NCI-H526 (cell line): ENCODE measurements at regions not wholly inside any gene's neighbourhood (a gene's known extent, or its start where the extent isn't known, plus 50 kb on each side); places are given as distances from the start of the nearest gene placed in this dataset.

Experiments used
- DNase-seq, 2 experiments: peaks; one replicate each; lab custom pipeline; 2025; lab: John Stamatoyannopoulos, UW

DNA sequence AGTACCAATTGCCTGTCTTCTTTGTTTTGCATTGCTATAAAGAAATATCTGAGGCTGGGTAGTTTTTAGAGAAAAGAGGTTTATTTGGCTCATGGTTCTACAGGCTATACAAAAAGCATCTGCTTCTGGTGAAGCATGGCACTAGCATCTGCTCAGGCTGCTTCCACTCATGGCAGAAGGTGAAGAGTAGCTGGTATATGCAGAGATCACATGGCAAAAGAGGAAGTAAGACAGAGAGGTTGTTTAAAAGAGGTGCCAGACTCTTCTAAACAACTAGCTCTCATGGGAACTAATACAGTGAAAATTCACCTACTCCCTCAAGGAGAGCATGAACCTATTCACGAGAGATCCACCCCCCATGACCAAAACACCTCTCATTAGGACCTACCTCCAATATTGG lies 56.7 kb upstream of the GUCA2B start:
- no peak for DNase-seq

DNA sequence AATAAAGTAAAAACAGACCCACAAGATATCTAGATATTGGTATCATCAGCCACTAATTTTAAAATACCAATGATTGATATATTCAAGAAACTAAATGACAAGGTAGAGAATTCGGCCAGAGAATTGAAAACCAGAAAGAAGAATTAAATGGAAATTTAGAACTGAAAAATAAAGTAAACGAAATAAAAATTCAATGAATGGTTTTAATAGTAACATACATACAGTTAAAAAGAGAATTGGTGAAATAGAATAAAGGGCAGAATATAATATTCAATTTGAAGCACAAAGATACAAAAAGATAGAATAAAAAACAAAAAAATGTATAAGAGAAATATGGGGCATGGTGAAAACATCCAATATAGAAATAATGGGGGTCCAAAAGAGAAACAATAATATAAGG lies 64.0 kb upstream of the GUCA2B start:
- no peak for DNase-seq

DNA sequence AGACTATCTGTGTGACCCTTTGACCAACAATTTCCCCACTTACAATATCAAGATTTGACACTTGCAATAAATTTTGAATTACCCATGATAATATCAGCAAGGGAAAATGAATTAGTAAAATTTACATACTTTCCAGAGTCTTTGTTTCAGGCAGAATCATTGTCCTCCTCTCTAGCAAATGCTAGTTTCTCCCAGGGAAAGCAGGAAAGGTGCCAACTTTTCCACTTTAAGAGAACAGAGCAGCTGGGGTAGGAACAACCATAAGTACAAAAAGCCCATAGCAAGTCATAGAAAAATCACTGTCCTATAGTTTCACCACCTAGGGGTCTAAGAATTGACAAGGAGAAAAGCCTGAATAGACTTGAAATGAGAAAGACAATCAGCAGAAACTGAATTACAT lies 67.1 kb upstream of the GUCA2B start:
- DNase-seq = no peak

DNA sequence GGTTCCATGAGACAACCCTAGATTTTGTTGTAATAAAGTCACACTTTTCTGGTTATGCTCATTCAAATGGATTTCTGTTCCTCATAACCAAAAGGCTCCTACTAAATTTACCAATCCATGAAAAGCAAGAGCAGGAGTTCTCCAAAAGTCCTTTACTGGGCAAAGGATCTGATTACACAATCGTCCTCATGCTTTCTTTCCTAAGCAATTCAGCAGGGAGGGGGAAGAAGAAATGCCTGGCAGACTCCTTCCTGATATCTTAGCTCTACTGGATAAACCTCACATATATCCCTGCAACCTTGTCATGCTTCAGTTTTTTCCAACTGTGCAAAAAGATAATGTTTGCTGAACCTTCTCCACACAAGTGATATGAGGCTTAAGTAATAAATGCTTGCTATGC lies 67.6 kb upstream of the GUCA2B start:
- no peak for DNase-seq

DNA sequence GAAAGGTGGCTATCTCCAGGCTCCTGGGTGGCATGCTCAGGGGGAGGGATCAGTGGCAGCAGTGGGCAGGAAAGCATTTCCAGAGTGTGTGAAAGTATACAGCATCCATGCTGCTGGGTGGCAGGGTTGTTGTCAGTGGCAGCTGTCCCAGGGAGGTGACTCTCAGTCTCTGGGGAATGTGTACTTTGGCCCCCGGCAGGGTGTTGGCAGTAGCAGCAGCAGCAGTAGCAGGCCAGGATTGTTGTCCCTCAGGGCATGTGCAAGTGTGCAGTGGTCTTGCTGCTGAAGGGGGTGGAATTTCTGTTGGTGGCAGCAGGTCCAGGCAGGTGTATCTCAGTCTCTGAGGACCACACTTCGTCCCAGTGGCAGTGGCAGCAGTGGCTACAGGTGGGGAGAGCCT lies 71.7 kb upstream of the GUCA2B start:
- DNase-seq = no peak

DNA sequence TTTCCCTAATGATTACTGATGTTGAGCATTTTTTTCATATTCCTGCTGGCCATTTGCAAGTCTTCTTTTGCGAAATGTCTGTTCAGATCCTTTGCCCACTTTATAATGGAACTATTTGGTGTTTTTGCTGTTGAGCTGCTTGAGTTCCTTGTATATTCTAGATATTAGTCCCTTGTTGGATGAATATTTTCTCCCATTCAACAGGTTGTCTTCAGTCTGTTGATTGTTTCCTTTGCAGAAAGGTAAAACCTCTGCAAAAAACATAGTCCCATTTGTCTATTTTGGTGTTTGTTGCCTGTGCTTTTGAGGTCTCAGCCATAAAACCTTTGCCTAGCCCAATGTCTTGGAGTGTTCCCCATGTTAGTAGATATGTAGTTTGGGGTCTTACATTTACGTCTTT lies 78.0 kb upstream of the GUCA2B start:
- peak in 1 of 2 experiments; percentile 37 for DNase-seq

DNA sequence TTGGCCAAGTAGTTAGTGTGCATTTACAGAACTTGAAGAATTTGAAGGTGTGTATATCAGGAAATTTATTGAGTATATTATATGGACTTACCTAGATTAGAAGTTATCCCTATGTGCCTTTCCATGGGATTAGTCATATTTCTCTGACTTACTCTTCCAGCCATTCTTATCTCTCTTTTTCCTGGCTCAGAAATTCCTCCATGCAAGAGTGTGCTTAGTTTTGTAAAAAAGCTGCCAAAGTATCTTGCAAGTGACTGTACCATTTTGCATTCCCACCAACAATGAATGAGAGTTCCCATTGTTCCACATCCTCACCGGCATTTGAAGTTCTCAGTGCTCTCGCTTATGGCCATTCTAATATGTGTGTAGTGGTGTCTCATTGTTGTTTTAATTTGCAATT lies 82.2 kb upstream of the GUCA2B start:
- no peak for DNase-seq

DNA sequence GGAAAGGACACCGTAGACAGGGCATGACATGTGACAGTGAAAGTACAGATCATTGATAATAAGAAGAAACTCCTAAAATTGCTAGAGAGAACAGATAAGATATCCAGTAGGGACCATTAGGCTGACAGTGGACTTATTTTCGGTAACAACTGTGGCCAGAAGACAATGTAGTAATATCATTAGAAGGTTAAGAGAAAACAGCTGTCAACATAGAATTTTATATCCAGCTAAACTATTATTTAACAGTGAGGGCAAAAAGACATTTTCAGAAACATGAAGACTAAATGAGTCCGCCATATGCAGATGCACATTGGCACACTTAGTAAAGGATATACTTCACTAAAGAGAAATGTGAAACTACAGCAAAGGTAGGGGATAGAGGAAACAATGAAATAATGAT lies 95.4 kb upstream of the GUCA2B start:
- no peak for DNase-seq

DNA sequence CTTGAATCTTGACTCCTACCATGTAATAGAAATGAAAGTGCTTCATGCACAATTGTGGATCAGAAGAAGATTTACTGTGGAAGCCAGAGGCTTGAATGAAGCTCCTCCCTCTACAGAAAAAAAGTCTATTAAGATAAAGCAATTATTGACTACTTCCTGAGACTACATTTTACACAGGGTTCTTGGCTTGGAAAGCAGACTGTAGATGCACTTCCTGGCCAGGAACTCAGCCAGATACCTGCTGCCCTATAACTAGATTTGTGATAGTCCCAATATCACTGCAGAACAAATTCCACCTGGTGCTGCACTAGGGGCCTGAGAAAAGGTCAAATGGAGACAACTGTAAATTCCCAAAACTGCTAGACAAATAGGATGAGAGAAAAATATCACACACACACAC lies 96.8 kb upstream of the GUCA2B start:
- DNase-seq = no peak

DNA sequence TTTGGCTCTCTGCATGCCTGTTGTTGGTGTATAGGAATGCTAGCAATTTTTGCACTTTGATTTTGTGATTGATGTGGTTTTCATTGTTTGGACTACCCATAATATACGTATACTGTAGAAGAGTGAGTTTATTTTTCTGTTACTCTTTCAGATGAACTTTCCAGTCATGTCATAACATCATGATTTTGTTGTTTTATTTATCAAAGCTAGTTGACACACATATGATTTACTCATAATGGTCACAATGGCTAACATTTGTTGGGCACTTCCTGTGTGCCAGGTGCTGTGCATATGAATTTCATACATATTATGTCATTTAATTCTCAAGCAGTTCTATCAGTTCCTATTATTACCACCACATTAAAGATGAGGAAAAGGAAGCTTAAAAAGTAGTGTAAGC lies 98.1 kb upstream of the GUCA2B start:
- no peak for DNase-seq

DNA sequence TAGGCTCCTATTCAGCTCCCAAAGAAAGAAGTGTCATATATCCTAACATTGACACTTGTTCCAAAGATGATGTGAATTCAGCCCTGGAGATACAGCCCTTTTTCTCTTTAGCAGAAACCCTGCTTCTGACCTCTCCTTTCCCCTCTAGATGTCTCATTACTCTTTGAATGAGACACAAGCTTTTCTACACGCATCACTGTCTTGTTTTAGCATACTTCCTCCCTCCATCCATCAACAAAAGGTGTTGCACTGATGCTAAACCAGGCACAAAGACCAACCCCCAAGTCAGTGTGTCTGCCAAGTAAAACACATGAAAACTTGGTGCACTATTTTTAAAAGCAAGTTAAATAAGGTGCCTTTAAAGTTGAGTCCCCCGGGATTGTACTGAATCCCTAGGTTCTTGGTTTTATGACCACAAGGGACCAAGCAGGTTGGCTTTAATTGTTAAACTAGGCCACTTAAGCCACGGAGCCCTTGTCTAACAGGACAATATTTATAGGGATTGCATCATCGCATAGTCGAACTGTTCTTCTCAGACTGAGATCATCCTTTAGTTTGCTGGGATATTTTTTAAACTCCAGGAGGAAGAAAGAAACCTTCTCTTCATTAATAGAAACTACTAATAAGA lies 101.0 kb upstream of the GUCA2B start:
- no peak for DNase-seq

DNA sequence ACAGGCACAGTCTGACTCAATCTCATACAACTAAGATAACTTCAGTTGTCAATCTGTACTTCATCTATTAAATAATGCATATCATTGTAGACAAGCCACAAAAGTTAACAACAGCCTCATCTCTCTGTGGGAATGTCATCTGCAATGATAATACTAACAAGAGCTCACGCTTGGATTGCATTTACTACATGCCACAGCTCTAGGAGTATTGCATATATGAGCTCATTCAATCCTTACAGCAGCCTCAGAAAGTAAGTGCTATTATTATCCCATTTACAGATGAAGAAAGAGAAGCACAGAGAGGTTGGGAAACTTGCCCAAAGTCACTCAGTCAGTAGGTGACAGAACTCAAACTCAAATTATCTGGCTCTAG lies 105.7 kb upstream of the GUCA2B start:
- no peak for DNase-seq

DNA sequence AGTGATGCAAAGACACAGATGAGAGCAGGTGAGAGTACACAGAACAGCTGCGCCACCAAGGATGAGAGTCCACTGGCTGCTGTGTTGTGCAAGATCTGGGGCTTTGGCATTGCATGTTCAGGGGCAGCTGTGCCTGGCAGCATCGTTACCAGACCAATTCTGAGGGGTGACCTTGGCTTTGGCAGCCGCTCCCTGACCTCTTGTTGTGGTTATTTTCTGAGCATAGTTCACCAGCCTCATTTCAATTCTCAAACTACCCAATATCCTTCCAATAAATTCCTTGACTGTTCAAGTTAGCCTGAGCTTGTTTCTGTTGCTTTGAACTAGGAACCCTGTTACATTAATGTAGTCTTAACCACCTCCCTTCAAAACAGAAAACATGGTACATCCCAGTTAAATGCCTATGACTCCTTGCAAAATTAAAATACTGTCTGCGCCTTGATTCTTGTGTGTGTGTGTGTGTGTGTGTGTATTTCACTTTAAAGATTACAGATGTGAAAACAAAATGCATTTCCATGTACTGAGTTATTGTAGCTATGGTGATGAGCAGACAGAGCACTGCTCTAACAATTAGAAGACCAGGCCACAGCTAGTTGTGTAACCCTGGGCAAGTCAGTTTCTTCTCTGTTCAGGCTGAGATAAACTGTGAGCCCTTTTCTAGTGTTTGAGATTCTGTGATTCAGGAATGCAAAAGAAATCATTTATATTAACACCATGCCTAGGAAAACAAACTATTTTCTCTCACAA lies 106.3 kb upstream of the GUCA2B start:
- DNase-seq = peak; percentile 75 to 80

DNA sequence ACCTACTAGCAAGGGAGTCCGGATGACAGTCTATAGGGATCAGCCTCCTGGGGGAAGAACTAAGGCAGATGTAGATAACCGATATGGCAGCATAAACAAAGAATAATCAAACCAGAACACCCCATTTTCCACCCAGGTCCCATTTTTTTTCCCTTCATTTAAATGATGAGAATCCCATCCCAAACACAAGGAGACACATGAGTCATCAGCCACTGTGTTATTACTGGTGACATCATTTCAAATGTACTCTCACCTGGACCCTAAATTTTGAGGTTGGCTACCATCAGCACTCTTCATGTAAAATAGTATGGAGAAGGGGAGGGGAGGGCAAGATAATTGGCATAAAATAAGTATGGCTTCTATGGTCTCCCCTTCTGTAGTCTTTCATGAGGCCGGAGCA lies 108.9 kb upstream of the GUCA2B start:
- DNase-seq = no peak

DNA sequence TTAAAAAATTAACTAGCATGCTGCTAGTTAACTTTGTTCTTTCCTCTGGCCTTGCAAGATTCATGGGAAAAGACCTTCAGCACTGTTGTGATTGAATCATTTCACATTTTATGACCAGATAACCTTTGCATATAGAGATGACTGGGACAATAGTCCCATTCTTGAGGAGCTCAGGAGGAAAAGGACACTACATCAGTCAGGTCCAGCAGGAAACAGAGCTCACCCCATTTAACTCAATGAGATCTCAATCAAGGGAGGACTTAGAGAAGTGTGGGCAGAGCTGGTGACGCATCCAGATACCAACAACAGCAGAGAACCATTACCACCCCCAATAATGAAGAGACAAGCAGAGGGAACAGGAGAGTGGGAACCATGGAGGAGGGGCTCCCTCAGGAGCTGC lies 109.4 kb upstream of the GUCA2B start:
- DNase-seq = no peak

DNA sequence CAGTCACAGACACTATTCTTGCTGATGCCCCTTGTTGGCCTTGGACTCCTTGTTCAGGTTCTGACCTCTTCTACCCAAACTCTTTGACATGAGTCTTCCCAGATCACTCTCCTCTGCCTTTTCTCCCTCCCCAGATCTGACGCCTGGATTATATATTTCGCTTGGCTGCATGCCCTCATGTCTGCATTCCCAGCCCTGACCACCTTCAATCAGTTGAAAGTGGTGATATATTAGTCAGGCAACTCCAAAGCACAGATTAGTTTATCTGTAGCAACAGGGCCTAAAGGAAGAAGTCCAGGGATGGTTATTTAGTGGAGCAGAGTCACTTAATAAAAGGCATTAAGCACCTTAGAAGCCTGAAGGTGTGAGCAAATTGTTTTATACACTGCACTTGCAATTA lies 110.0 kb upstream of the GUCA2B start:
- no peak for DNase-seq

DNA sequence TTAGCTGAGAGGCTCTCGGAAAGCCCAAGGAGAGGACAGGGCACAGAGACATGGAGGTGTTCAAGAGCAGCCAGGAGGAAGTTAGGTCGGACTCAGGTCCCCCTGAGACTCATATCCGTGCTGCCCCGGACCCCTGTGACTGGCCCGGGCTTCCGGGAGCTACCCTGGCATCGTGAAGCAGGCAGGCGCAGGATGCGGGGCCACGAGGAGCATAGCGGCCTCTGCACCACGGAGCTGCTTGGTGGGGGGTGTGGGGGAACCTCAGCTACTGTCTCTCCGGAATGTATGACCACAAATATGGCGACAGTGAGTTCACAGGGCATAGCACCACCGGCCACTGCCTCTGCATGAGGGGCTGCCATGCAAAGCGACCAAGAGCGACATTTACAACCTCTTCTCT lies 112.2 kb upstream of the GUCA2B start:
- no peak for DNase-seq

DNA sequence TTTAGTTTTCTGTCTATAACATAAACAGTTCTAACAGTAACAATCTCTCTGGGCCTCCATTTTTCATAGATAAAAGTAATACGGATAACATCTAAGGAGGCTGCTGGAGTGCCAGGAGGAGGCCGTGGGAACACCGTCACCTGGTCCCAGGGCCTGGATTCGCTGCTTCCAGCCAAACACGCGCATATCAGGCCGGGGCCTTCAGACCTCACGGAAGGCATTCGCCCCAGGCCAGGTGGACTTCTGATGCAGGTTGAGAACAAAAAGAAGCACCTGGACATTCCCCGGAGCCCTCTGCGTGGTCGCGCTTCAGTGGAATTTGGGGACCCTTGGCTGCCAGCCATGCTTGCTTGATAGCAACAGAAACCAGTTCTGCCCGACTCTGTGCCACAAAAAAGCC lies 113.1 kb upstream of the GUCA2B start:
- DNase-seq = no peak

DNA sequence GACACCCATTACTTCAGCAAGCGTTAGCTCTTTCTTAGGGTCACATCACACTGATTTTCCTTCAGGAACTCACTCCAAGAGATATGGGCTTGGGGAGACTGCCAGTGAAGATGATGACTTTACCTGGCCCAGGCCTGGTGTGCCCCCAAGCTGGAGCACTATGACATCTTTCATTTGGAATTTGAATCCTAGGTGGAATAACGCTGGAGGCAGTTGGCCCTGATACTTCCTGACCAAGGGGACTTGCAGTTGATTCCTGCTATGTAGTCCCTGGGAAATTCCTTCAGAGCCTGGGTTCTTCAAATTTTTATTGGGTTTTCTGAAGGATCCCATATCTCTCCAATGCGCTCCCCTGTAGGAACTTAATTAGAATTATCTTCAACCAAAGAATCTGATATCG lies 114.9 kb upstream of the GUCA2B start:
- no peak for DNase-seq

DNA sequence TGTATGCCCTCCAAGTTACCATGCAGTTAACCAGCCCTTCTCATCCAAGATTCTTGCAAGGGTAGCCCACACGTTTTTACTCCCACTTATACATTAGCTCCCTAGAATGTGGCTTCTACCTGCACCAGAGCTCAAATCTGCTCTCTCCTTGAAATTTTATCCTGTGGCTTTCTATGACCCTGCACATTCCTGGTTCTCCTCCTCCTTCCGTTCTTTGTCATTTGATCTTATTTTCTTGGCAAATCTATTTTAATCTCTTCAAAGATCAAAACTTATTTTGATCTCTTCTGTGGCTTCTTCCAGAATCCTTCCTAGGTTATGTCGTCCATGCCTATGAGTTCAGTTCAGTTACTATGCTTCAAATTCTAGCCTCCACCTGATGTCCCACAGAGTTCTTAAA lies 115.6 kb upstream of the GUCA2B start:
- no peak for DNase-seq

DNA sequence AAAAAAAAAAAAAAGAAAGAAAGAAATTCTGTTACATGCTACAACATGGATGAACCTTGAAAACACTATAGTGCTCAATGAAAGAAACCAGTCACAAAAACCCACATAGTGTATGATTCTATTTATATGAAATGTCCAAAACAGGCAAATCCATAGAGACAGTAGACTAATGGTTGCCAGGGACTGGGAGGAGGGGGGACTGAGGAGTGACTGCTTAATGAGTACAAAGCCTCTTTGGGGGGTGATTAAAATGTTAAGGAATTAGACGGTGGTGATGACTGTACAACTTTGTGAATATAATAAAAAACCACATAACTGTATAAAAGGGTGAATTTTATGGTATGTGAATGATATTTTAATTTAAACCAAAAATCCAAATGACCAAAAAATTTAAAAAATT lies 116.0 kb upstream of the GUCA2B start:
- no peak for DNase-seq

DNA sequence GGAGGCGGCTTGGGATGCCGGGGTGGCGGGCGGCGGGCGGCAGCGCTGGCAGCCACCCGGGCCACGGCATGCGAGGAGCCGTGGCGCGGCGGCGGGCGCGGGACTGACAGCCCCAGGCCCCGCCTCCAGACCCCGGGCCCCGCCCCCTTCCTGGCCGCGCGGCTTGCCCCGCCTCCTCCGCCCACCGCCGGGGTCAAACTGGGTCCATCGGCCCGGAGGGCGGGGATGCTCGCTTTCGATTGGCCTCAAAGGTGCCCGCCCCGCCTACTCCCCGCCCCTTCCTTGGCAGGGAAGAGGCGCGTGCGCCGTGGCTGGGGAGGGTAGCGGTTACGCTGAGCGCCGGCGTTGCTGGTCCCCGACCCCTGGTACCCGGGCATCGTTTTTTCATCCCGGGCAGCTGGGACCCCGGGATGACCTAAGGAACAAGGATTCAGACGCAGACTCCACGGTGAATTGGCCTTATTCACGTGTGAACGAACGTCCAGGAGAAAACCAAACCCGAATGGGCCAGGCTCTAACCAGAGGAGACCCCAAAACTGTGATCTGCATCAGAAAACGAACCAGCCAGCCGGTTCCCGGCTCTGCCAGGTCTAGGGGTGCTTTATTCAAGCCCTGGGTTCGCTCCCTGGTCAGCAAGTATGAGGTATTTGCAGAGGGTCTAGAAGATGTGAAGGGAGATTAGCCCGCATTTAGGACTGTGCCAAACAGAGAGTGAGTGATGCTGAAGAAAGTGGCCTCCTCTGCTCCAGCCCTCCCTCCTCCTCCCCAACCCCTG lies 117.2 kb upstream of the GUCA2B start:
- DNase-seq = peak; percentile 82 to 99

DNA sequence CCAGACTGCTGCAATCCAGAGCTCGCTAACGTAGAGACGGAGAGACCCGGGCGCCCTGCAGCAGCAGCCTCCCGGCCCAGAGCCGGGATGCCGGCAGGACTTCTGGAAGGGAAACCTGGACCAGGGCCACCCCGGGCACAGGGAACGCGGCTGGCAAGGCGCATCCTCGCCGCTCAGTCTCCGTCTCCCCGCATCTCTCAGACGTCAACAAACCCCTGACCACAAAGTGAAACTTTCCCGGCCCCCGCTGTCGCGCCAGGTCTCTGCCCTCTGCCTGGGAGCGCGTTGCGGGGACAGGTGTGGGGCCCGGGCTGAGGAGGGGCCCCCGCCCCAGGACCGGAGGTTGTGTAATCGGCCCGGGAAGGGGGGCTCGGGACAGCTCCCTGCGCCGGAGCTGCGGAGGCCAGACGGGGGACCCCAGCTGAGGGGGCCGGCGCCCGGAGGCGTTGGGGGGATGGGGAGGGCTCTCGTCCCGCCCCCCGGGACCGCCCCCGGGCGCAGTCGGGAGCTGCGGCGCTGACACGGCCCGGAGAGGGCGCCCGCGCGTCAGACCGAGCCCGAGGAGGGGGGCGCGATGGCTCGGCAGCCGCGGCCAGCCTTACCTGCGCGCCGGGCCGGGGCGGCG lies 116.6 kb upstream of the HIVEP3 start:
- DNase-seq = peak; percentile 56 to 90
